DOHH2 (cell line): ENCODE measurements at regions not wholly inside any gene's neighbourhood (a gene's known extent, or its start where the extent isn't known, plus 50 kb on each side); places are given as distances from the start of the nearest gene placed in this dataset.
A peak's percentile ranks its signal among the peaks of the same experiment; 100 is the strongest.

ENCODE experiments used
- H3F3A ChIP-seq: fragments of 200-600 bp; sonication (generic), shearing (Covaris generic); 2 replicates; pipeline ENCODE4 v1.6.0; 2016; ENCODE audit warnings: antibody characterized with exemption, mild to moderate bottlenecking; ENCODE audit not compliant: control insufficient read depth, insufficient read depth
- H3K27ac ChIP-seq: fragments of 200-600 bp; sonication (generic); 2 replicates; pipeline ENCODE4 v1.5.1; 2014; ENCODE audit warnings: low read depth, mild to moderate bottlenecking, low read length, moderate library complexity
- H3K27me3 ChIP-seq: fragments of 200-600 bp; sonication (generic); 2 replicates; pipeline ENCODE4 v1.6.1; 2014; ENCODE audit warnings: mild to moderate bottlenecking, low read length, mixed read lengths; ENCODE audit not compliant: control insufficient read depth
- H3K36me3 ChIP-seq: fragments of 200-600 bp; sonication (generic); 2 replicates; pipeline ENCODE4 v1.6.1; 2014; ENCODE audit warnings: mild to moderate bottlenecking, low read length, moderate library complexity, mixed read lengths; ENCODE audit not compliant: control insufficient read depth
- H3K4me1 ChIP-seq: fragments of 200-600 bp; sonication (generic); 2 replicates; pipeline ENCODE4 v1.6.1; 2014; ENCODE audit warnings: mild to moderate bottlenecking, low read length, mixed read lengths; ENCODE audit not compliant: control insufficient read depth
- H3K4me2 ChIP-seq: fragments of 200-600 bp; sonication (generic); 2 replicates; pipeline ENCODE4 v1.6.0; 2014; ENCODE audit warnings: mild to moderate bottlenecking, low read length, moderate library complexity
- H3K4me3 ChIP-seq: fragments of 200-600 bp; sonication (generic); 2 replicates; pipeline ENCODE4 v1.5.1; 2014; ENCODE audit warnings: mild to moderate bottlenecking, low read length, mixed read lengths
- H3K79me2 ChIP-seq: fragments of 200-600 bp; sonication (generic); 2 replicates; pipeline ENCODE4 v1.6.1; 2014; ENCODE audit warnings: mild to moderate bottlenecking, low read length, mixed read lengths; ENCODE audit not compliant: control insufficient read depth
- H3K9me2 ChIP-seq: fragments of 200-600 bp; sonication (generic); replicated peaks from 2 replicates; pipeline ENCODE4 v1.6.1; 2014; ENCODE audit warnings: mild to moderate bottlenecking, low read length, mixed read lengths; ENCODE audit not compliant: control insufficient read depth
- H3K9me3 ChIP-seq: fragments of 200-600 bp; sonication (generic); 2 replicates; pipeline ENCODE4 v1.6.1; 2014; ENCODE audit warnings: antibody characterized with exemption, low read length, mixed read lengths; ENCODE audit not compliant: control insufficient read depth, insufficient read depth
- H4K20me1 ChIP-seq: fragments of 200-600 bp; sonication (generic); 2 replicates; pipeline ENCODE4 v1.6.0; 2014; ENCODE audit warnings: low read depth, mild to moderate bottlenecking, antibody characterized with exemption, low read length, moderate library complexity; ENCODE audit not compliant: control insufficient read depth, insufficient read depth
- EZH2phosphoT487 ChIP-seq: fragments of 200-600 bp; sonication (generic); IDR thresholded peaks from 2 replicates; pipeline ENCODE4 v1.6.1; 2017; ENCODE audit warnings: borderline replicate concordance, mild to moderate bottlenecking, antibody characterized with exemption, low read length, moderate library complexity, mixed read lengths
- TF ChIP-seq, protein P1 (sequence below): fragments of 200-600 bp; sonication (generic); IDR thresholded peaks from one replicate; pipeline ENCODE4 v1.5.1; 2014; ENCODE audit warnings: antibody characterized with exemption, mild to moderate bottlenecking, low read depth, low read length; ENCODE audit not compliant: poor library complexity, severe bottlenecking

DNA sequence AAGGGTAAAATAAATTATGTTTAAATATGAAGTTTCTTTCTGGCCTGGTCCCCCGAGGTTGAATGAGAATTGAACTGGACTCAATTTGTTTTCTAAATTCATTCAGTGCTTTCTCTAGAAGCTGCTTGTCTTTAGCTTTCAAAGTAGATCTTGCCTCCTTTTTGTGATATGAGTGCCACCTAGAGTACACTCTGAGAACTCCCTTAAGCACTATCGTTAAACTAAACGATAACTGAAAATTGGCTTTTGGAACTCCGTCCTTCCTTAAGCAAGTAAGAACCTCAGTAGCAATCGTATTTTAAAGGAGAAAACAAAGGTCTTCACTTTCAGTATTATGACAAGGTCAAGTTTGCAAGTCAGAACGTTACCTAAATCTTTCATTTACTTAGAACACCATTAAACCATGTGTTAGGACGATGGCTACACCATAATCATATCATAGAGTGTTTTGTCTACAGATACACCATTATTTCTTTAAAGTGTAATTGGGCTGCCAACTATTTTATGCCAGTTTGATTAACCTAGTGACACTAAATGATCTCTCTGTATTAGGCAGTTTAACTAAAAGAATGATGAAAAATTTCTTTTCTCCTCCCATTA lies 364.8 kb downstream of the SNAPC1 start:
- Histone ChIP-seq H3K79me2 (no peaks in the 10 kb centered on the region), H3K9me2 (no peaks in the 10 kb centered on the region), H3K4me3 (no peak overlapping the region), H3K36me3 (no peaks in the 10 kb centered on the region), H3K27me3 (peaks cover 8% of the 10 kb centered on the region; the same call in 1 of the 2 replicates), H3K4me2 (no peak overlapping the region), H3K4me1 (peaks cover 24% of the 10 kb centered on the region), H4K20me1 (no peaks in the 10 kb centered on the region), H3K9me3 (no peaks in the 10 kb centered on the region), H3K27ac (no peak overlapping the region), H3F3A (no peaks in the 10 kb centered on the region)
- no peak for TF ChIP-seq EZH2phosphoT487
- TF ChIP-seq, protein P1, sequence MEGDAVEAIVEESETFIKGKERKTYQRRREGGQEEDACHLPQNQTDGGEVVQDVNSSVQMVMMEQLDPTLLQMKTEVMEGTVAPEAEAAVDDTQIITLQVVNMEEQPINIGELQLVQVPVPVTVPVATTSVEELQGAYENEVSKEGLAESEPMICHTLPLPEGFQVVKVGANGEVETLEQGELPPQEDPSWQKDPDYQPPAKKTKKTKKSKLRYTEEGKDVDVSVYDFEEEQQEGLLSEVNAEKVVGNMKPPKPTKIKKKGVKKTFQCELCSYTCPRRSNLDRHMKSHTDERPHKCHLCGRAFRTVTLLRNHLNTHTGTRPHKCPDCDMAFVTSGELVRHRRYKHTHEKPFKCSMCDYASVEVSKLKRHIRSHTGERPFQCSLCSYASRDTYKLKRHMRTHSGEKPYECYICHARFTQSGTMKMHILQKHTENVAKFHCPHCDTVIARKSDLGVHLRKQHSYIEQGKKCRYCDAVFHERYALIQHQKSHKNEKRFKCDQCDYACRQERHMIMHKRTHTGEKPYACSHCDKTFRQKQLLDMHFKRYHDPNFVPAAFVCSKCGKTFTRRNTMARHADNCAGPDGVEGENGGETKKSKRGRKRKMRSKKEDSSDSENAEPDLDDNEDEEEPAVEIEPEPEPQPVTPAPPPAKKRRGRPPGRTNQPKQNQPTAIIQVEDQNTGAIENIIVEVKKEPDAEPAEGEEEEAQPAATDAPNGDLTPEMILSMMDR, result peak; percentile 74

DNA sequence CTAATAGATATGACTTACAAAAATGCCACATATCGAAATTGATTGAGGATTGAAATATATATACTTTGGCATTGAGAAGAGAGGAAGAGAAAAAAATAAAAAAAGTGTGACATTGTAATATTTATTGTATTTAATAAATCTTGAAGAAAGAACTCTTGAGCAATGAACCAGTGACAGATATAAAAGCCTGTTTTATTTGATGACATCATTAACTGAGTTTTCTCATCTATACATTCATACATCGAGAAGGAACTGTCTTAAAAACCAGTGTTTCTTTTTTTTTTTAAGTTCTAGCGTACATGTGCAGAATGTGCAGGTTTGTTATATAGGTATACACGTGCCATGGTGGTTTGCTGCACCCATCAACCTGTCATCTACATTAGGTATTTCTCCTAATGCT lies 368.2 kb downstream of the SNAPC1 start:
- Histone ChIP-seq H3K9me3 (no peaks in the 10 kb centered on the region), H3K9me2 (no peaks in the 10 kb centered on the region), H3K36me3 (no peaks in the 10 kb centered on the region), H3F3A (no peaks in the 10 kb centered on the region), H3K79me2 (no peaks in the 10 kb centered on the region), H3K4me3 (no peak overlapping the region), H4K20me1 (no peaks in the 10 kb centered on the region), H3K27me3 (peaks cover 19% of the 10 kb centered on the region; the same call in 1 of the 2 replicates), H3K4me1 (peaks cover 9% of the 10 kb centered on the region), H3K4me2 (no peak overlapping the region), H3K27ac (no peak overlapping the region)
- no peak for TF ChIP-seq EZH2phosphoT487
- TF ChIP-seq, protein P1, result no peak

DNA sequence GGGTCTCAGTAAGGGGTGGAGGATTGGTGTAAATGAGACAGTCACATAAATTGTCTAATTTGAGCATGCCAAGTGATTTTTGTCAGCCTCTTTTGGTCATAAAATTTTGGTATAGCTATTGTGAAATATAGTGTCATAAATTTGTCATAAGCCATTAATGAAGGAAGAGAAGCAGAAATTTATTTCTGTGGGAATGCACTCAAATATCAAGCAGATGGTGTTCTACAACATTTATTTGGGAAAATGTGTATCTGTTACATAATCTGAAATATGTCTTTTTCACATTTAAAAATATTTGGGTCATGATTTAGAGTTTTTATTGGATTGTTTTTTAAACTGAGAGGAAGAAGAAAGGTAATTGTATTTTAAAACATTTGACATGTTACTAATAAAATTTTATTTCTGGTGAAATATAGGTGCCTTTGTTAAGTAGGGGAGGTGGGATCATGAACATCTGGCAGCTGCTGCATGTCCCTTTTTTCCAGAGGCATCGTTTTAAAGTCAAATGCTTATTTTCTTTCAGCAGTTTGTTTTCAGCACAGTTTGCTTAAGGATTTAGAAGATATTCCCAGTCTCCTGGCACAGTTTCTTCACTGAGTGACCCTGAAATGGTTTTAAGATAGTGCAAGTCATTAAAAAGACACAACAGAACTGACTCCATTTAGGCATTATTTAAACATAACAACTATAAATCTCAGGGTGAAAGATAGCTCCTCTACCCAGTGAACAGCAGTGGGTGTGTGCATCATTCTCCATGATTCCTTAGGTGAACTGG lies 371.7 kb downstream of the SNAPC1 start:
- TF ChIP-seq EZH2phosphoT487, result no peak
- TF ChIP-seq, protein P1, result no peak
- H4K20me1 ChIP-seq, result no peaks in the 10 kb centered on the region
- no peak overlapping the region for H3K4me2 ChIP-seq
- H3F3A ChIP-seq, result no peaks in the 10 kb centered on the region
- H3K36me3 ChIP-seq, result no peaks in the 10 kb centered on the region
- H3K27me3 ChIP-seq, result peaks cover 19% of the 10 kb centered on the region; the same call in 1 of the 2 replicates
- no peak overlapping the region for H3K4me3 ChIP-seq
- no peak overlapping the region for H3K27ac ChIP-seq
- no peaks in the 10 kb centered on the region for H3K4me1 ChIP-seq
- no peaks in the 10 kb centered on the region for H3K79me2 ChIP-seq
- no peaks in the 10 kb centered on the region for H3K9me3 ChIP-seq
- no peaks in the 10 kb centered on the region for H3K9me2 ChIP-seq
